Renal cortex interstitium (tissue), 11 donors: ENCODE measurements at regions not wholly inside any gene's neighbourhood (a gene's known extent, or its start where the extent isn't known, plus 50 kb on each side); places are given as distances from the start of the nearest gene placed in this dataset.
A peak's percentile ranks its signal among the peaks of the same experiment; 100 is the strongest.

Experiments
- DNase-seq, 11 donors: peaks; one replicate each; pipeline ENCODE4 v3.0.0-alpha.2; 2013; ENCODE audit warnings: low read depth in 9 of 11, low spot score in 4 of 11; ENCODE audit errors: extremely low read depth in 1 of 11

GRCh38 chr22:47851586-47851985 lies 1089.1 kb downstream of the TBC1D22A start:
- no peak for DNase-seq

DNA sequence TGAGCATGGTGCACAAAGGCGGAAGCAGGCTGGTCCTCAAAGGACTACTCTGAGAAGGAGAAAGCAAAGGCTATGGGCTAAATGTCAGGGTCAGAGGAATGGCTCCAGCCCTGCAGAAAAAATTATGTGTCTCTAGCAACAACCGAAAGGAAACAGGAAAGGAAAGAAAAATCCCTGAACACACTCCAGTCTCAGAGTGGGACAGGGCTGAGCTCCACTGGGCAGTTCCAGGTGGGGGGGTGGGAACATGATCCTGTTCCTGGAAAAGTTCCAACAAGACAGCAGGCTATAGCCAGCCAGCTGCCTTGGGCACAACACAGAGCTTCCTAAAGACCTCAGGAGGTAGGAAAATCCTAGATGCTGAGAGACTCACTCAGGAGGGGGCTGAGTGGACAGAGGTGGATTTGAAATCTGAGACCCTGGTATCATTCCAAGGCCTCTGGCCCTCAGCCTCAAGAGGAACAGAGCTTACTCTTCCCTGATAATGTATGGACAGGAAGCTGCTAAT lies 1088.2 kb downstream of the TBC1D22A start:
- peak in 8 of 11 donors; percentile 33 to 76 (median 54) for DNase-seq

GRCh38 chr22:47849576-47849975 lies 1087.1 kb downstream of the TBC1D22A start:
- DNase-seq = no peak

- DNase-seq = no peak
These were observed 1085.9 kb downstream of the TBC1D22A start for GRCh38 chr22:47848184-47848920.

DNA sequence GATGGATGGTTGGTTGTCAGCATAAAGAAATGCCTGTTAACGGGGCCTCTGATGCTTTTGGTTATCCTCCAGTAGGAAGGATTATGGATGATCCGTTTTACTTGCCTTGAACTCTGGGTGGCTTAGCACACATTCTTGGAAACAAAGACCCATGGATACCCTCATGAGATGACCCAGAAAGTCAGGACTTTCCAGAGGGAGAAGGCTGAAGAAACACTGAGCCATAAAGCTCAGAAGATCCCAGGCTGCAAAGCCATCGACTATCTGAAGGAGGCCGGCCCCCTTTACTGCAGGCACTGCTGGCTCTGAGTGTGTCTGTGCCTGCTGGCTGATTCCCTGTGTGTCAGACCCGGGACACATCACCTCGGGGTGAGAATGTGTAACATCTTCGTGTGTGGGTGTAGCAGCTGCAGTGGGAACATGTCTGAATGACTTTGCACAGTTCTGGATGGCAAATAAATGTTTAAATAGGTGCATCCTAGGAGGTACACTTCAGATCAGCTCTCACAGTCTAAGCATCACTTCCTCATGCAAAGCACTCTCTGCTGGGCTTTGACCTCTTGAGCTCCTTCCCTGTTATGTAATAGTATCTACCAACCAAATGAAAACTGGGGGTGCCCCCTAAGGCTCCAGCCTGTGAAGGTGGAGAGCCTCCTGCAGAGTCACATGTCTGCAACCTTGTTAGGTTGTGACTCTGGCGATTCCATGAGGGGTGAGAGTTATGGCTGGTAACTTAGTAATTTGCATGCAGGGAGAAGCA lies 1084.9 kb downstream of the TBC1D22A start:
- DNase-seq = no peak

- DNase-seq = no peak
These were observed 1083.8 kb downstream of the TBC1D22A start for GRCh38 chr22:47846206-47846605.

DNA sequence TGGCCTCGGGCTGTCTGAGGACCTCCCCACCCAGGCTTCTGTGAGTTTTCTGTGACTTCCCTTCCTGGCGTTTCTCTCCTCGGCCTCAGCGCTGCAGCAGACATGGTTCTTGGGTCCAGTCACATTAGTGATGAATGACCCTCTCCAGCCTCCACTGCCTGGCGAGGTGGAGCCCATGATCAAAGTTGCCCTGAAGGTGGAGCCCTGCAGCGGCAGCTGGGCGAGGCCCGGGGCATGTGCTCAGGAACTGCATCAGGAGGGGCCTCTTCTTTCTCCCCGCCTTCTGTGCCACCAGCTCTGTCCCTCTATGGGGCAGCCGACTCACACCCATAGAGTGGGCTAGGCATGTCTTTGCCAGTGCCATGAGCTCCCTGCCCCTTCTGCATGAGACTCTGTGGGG lies 1079.7 kb downstream of the TBC1D22A start:
- no peak for DNase-seq

DNA sequence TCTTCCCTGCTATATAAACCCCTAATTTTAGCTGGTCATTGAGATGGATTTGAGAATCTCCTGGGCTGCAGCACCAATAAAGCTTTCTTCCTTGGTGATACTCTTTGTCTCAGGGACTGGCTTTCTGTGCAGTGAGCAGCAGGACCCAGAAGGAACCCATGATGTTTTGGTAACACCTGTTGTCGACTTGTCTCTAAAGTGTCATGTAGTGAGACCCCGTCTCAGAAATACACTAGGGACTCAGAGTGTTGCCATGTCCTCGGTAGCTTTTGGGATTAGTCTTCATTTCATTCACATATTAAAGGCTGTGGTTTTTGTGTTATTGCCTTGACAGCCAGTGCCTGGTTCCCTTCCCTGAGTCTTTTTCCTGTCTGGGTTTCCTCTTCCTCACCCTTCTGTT lies 1078.7 kb downstream of the TBC1D22A start:
- no peak for DNase-seq

GRCh38 chr22:47839595-47840227 lies 1077.3 kb downstream of the TBC1D22A start:
- DNase-seq = no peak

GRCh38 chr22:47837703-47838102 lies 1075.3 kb downstream of the TBC1D22A start:
- no peak for DNase-seq

DNA sequence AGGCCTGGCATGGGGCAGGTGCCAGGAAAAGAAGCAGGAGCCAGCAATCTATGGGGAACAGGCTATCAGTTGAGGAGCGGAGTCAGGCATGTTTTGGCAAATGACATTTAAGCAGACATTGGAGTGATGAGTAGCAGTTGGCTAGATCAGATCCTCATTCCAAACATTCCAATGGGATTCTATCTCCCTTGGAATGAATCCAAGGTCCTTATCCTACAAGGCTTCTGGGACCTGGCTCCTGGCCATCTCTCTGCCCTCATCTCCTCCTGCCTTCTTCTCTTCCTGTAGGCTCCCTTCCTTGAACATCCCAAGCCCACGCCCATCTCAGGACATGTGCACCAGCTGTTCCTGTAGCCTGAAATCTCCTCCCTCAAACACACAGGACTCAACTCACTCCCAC lies 1074.5 kb downstream of the TBC1D22A start:
- no peak for DNase-seq

- DNase-seq = no peak
These were observed 1073.3 kb downstream of the TBC1D22A start for GRCh38 chr22:47835726-47836125.

DNA sequence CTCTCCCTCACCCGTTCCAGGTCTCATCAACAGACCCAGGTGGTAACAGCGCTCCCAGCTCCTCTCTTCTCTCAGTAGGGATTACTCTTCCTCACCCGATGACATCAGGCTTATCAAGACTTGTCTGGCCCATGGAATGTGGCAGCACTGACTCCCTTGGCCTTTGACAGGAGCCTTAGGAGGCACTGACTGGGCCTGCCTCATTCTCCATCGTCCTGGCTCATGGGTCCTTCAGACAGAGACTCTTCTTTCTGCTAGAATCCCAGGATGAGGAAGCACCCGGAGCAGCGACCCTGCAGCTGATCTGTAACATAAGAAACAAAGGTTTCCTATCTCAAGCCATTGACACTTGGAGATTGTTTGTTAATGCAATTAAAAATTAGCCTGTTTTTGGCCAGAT lies 1063.6 kb downstream of the TBC1D22A start:
- DNase-seq = no peak

DNA sequence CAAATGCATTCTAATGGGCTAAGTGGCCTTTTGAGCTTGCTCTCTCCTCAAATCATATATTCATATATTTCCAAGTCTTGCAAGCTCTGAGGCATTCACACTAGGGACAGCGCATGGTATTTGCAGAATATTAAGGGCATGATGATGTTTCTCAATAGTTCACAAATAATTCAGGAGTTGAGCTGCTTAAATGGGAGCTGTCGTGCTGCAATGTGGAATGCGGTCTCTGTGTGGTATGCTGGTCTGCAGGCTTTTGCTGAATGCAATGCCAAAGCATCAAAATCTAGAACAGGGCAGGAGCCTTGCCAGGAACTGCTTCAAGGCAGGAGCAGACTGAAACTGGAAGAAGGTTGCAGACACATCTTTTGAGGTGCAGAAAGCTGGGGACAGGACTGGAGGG lies 1060.0 kb downstream of the TBC1D22A start:
- no peak for DNase-seq

DNA sequence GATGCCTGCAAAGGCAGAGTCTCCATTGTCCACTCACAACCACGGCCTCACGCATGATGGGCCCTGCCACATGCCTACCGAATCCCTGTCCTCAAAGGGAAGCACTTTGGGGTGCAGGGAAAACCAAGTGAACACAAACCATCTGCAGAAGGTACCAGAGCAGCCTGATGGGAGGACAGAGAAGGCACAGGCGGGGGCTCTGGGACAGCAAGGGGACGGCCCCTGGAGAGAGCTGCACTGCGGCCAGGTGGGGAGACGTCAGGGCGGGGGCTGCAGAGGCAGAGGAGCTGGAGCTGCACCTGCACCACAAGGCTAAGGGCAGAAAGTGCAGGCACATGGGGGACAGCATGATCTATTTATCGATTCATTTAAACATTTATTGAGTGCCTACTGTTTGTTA lies 1056.0 kb downstream of the TBC1D22A start:
- no peak for DNase-seq

DNA sequence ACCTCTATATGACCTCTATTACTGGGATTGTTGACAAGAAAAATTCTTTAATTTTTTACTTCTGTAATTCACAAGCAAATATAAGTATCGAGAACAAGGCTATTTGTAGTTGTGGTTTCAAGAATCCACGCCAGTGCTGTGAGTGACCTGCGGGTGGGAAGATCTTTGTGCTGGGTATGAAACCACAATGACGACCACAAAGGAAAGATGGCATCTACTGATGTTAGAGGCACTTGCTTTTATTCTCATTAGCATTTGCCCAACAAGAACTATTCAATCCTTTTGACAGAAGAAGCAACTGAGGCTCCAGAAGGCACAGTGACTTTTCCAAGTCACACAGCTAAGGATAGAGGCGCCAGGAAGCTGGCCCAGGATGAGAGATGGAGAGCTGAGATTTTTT lies 1054.9 kb downstream of the TBC1D22A start:
- DNase-seq = no peak

DNA sequence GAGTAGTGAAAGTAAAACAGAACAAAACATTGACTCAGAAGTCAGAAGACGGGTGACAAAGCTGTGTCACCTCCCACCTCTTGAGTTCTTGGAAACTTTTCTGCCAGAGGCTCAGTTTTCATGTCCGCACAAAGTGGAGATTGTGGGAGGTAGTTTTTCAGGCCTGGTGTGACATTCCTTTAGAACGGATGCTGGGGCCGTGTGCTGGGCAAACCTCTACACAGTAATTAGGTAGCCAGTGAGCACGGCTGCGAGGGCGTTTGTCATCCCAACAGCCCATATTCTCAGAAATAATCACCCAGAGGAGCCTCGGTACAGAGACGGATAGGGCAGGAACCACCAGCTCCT lies 1054.4 kb downstream of the TBC1D22A start:
- DNase-seq = peak in 3 of 11 donors; percentile 14 to 43 (median 25)

- DNase-seq = no peak
These were observed 1053.8 kb downstream of the TBC1D22A start for GRCh38 chr22:47816121-47816862.

- no peak for DNase-seq
These were observed 1052.0 kb downstream of the TBC1D22A start for GRCh38 chr22:47814474-47814873.
